ENCODE measurements at regions not wholly inside any gene's neighbourhood (a gene's known extent, or its start where the extent isn't known, plus 50 kb on each side); places are given as distances from the start of the nearest gene placed in this dataset.

DNA sequence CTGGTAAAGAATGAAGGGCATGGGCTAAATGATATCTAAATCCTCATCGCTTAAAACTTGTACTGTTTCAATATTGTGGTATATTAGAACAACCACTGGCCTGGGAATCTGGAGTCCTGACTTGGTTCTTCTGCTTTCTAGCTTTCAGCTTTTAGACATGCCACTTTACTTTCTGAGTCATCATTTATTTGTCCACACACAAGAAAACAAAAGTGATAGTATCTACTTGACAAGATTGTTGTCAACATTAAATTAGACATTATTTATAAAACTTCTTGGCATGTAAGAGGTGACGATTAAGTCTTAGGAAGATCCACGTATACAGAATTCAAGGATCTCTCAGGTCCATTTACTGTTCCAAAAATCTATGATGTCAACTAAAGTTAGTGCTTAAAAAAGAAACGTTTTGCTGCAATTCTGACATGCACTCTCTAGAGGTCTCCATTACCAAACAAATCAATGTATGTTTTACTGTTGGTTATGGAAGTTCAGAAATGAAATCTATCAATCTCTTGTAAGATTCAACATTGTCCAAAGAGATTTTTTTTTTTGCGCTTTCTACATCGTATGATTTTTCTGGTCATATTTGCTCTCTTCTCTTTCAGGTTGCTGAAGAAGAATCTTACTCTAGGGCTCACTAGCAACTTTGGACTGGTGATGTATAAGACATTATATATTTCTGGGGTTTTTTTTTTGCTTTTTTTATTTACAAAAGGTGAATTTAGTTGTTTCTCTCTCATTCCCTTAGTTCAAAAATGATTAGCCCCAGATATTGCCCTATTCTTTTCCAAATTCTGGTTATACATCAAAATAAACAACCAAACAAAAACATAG, 53.6 kb upstream of the DYNC1I1 start:
- DNase-seq, result no peak

DNA sequence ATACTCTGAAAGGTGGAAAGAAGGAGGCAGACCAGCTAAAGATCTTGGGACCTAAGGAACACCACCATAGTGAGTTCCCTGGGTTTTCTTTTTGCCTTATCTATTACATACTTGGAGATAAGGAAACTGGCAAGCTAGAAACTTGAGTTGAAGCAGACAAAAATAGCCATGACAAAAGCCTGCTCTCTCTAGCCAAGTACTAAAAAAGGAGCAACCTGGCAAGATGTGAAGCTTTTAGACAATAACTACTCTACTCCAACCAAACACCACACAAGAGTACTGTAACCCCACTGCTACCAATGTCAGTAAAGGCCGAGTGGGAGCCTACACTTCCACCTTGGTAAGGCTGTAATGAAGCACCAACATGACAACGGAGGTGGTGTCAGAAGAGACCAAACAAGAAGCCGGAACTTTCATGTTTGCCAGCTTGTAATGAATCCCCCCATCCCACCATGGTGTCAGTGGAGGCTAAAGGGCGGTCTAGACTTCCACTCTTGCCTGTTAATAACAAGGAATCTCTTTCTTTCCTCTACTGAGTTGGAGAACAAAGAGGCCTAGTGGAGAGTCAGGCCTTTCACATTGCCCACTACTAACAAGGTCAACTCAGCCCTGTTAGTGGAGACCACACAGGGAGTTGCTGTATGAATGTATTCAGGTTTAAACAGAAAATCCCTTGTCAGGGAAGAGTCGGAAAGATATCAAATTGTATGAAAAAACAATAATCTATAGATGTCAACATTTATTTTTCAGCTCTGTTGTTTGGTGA, 55.8 kb upstream of the DYNC1I1 start:
- no peak for DNase-seq

DNA sequence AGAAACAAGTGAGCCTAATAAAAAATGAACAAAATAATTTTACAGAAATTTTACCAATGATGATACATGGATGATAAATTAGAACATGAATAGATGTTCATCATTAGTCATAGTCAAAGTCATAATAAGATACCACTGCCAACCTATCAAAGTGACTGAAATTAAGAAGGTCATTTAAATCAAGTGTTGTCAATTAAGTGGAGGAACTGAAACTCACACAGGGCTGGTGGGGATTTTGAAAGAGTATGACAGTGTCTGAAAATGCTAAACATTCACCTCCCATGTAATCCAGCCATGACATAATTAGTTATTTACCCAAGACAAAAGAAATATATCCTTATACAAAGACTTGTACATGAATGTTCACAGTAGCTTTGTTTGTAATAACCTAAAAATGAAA, 57.1 kb upstream of the DYNC1I1 start:
- DNase-seq, result no peak

DNA sequence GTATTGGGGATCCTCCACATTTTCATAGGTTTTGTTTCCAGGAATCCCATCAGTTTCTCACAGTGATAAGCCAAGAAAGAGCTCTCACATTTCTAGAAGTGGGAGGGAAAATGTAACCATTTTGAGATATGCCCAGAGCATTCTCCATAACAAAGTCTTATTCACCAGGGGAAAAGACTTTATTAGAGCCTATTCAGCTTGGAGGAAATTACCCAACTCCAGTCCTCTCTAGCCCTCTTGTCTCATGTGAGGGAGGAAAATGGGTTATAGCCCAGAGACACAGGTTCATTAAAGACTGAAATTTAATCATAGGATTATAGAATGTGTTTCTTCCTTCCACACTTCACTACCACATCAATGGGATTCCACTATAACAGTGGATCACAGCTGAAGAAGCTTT, 61.6 kb upstream of the DYNC1I1 start:
- no peak for DNase-seq

DNA sequence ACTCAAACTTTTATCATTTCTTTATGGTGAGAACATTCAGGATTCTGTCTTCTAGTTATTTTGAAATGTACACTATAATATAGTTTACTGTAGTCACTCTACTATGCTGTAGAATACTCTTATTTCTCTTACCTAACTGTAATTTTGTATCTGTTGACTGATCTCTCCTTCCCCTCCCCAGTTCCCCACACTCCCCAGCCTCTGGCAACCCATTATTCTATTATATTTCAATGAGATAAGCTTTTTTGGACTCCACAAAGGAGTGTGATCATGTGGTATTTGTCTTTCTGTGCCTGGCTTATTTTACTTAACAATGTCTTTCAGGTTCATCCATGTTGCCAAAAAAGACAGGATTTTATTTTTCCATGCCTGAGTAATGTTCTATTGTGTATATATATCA, 71.4 kb upstream of the DYNC1I1 start:
- no peak for DNase-seq

DNA sequence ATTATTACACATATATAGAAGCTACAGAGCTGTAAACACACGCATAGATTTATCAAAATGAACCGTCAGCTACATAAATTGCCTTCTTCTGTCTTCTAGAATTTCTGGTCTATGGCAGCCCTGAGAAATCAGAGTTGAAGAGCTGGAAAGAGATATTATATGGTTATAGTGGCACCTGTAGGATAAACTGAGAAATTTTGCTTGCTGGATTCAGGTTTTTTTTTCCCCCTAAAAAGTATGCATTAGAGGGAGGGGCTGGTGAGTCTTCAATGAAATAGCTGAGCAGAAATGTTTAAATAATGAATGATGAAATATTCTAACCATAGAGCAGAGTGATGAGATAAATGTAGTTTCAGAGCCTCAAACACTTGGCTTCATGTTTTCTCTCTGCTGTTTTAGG, 78.0 kb upstream of the DYNC1I1 start:
- DNase-seq, result no peak

DNA sequence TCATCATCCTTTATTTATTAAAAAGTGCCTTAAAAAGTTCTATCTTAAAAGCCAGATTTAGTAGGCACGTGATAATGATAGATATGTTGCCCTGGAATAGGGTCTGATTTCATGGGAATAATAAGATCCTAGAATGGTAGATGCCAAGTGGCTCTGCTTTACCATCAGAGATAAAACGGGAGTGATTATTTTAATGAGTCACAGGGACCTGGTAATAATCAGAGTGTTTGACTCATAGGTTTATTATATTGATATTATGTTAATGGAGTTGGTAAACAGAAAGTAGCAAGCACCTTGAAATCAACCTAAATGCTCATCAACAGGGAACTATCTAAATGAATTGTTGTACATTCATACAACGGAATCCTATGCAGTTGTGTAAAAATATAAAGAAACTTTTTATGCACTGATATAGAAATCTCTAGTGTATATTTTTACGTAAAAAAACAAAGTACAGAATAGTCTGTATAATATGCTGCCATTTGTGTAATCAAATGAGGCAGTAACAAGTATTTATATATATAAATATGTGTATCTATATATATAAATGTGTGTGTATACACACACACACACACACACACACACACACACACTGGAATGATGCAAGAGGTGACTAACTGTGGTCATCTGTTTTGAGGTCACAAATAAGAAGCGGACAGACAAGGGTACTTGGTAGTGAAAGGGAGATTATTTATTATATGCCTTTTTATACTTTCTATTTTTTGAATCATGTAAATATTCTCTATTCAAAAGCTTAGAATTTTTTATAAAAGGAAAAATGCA, 78.6 kb upstream of the DYNC1I1 start:
- DNase-seq, result no peak

DNA sequence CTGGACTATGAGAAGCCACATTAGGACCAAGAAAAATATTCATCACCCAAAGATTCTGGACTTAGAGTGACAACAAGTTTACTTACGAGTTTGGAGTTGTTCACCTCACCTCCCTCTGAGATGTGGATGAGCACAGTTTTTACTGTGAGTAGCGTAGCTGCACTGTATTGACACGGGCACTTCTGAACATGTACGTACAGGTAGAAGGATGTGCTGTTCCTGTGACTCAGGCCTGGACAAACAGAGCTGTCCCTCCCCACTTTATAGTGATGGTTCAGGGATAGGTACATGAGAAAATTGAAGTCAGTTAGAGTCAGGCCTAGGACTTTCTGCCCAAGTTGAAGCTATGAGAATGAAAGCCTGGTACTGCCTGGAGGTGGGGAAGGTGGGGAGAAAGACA, 80.9 kb upstream of the DYNC1I1 start:
- no peak for DNase-seq

DNA sequence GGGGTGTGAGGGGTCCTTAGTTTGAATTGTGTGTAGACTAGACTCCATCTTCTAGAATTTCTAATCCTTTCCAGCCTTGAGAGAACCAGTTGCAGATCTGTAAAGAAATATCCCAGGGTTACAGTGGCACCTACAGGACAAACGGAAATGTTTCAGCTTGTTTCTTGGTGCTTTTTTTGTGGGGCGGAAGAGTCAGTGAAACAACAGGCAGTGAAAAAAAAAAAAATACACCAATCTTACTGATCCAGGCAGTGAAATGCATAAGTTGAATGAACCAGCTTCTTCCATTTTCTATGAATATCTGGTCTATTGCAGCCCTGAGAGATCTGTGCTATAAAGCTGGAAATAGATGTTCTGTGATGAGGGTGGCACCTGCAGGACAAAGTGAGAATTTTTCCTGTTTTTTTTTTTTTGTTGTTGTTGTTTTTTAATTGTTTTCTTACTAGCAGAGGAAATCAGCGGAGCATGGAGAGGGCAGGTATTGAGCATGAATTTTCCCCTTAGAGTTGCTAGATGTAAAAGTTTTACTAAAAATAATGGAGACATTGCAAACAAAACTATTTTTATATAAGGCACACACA, 81.9 kb upstream of the DYNC1I1 start:
- no peak for DNase-seq

DNA sequence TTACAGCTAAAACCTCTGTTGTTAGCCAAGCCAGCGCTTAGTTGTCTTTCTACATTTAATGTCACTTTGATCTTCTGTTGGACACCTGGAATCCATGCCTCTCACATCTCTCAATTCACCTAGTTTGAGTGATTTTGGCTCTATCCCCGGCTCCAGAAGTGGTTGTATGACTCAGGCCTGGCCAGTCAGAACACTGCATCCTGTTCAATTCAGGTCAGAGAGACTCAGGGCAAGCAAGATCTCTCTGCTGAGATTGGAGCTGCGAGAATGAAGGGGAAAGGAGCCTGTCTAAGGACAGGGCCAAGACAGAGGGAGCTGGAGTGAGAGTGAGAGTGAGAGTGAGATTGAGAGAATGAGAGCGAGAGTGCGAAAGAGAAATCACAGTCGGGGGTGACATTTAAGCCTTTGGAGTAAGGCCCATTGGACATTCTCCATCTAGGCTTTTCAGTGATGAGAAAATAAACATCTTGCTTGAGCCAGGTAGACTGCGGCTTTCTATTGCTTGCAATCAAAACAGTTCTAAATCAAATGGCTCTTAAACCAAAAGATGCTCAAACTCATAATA, 83.3 kb upstream of the DYNC1I1 start:
- DNase-seq, result no peak

DNA sequence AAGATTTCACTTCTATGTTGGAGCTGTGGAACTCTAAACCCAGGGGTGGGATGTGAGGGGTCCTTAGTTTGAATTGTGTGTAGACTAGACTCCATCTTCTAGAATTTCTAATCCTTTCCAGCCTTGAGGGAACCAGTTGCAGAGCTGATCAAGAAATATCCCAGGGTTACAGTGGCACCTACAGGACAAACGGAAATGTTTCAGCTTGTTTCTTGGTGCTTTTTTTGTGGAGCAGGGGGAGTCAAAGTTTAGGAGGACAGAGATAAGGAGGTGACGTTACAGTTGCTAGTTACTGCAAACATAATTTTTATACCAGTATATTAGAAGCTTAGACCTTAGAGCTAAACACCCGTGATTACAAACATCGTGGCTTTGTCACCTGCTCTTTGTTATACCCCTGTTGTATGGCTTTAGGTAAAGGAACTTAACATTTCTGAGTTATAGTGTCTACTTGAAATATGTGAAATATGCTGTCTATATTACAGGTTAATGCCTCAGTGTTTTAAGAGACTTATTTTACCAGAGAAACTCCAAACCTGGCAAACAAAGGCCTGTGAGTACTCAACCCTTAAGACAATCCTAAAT, 84.5 kb upstream of the DYNC1I1 start:
- no peak for DNase-seq

DNA sequence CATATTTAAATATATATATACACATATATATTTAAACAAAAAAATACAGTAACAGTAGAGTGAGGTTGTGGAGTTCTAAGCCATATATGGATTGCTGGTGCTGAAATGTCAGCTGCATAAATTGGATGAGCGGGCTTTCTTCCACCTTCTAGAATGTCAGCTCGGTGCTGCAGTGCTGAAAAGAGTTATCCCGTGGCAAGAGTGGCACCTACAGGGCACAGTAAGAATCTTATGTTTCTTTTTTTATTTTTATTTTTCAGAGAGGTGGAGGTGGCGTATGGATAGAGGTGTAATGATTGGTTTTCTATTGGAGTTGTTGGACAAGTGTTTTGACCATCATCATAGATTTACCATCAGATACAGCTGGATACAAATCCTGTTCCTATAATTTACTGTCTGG, 86.2 kb upstream of the DYNC1I1 start:
- peak; percentile 3 for DNase-seq

DNA sequence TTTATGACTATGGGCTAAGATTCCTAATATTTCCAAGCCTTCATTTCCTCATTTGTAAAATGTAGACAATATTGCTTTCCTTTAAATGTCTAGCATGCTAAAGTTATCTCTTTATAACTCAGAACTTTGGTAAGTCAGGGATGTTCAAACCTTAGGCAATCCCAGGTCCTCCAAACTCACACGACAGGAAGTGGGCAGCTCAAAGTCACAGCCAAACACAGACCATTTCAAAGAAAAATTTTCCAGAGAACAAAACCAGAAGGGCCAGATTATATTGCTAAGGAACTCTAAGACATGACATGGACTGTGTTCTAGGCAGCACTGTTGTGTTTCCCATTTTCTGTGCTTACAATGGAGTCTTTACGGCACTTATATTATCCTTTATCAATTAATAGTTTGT, 87.8 kb upstream of the DYNC1I1 start:
- no peak for DNase-seq

DNA sequence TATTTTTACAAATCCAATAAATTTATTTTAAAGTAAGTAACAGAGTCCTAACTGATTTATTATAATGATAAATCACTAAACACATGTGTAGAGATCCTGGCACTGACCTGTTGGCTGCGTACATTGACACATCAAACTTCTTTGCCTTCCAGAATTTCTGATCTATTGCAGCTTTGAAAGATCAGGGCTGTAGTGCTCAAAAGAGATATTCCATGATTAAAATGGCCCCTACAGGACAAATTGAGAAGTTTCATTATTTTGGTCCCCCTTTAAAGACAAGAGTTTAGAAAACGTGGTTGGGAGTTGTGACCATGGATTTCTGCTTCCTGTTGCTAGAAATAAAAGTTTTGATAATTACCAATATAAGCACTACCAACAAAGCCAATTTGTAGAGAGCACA, 87.7 kb upstream of the PDK4 start:
- DNase-seq, result no peak

DNA sequence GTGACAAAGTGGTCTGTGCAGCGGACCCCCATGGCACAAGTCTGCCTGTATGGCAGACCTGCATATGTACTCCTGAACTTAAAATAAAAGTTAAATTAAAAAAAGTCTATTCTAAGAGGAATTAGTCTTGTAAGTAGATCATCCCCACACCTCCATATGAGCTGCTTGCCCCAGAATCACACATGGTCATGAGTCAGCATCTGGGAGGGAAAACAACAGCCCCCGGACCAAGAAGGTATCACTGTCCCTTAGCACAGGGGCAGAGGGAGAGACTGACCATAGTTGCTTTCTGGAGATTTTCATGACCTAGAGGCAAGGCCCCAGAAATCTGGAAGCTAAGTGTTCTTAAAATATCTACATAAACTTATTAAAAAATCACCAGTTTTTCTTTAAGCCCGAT, 86.6 kb upstream of the PDK4 start:
- DNase-seq, result no peak

DNA sequence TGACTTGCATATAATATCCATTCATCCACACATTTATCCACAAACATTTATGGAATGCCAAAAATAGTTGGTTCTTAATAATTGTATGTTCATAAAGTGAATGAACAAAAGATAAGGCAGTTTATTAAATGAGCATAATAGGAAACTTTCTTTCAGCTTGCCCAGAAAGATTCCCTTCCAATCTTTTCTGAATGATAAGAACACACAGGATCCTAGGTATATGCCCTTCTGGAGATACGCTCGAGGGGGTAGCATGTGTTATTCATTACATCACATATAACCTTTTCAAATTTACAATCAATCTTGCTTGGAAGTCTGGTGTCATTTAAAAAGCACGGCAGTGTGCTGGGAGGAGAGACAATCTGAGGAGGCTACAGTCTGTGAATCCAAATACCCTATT, 80.4 kb upstream of the PDK4 start:
- DNase-seq, result no peak

DNA sequence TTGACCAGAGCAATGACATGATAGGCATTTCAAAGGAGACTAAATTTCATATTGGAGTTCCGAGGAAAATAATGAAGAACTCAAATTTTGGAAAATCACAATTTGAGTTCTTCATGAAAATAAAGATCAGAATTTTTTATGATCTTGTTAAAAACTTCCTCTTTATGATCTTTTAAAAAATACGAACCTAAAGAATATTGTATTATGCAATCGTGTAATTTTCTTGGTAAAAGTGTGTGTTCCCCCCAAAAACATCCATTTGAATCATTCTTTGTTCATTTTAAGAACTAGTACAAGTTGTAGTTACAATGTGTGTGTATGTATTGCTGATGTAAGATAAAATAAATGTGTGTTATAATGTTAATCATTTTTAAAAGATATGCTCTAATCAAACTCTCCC, 79.3 kb upstream of the PDK4 start:
- no peak for DNase-seq

DNA sequence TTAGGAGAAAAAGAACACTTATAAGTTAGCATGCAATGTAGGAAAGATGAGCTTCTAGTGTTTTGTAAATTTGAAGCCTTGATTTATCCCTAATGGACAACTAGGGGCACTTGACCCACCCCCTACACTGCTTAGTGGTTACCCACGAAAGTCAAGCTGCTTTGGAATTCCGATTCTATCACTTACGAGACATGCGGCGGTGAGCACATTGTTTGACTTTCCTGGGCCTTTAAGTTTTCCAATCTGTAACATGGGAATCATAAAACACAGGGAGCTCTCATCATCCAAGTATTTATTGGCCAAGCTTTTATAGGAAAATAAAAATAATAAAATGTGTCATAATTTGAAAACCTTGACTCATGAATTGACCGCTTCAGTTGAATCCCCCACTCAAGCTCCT, 78.7 kb upstream of the PDK4 start:
- DNase-seq, result no peak

DNA sequence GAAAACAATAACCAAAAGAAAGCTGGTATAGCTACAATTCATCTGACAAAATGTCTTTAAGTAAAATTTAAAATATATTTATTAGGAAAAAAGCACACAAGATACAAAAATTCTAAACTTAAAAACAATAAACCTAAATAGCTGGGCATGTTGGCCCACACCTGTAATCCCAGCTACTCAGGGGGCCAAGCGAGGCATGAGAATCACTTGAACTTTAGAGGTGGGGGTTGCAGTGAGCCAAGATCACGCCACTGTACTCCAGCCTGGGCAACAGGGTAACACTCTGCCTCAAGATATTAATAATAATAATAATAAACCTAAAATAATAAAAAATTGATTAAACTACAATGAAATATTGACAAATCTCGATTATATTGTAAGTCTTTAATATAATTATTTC, 77.8 kb upstream of the PDK4 start:
- no peak for DNase-seq

DNA sequence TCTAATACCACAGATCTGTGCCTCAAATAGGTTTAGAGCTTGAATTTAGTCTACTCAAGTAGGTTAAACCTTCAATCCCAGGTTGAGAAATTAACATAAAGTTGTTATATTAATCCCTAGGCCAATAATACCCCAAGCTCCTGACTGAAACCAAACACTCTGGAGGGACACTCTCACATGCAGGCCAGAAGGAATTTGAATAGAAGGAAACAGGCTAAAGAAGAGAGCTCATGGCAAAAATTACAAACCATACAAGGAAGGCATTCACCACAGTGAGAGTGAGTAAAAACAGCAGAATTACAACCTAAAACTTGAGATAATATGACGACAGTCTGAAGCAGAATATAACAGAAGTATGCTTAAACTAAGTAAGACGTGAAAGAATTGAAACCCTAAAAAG, 76.1 kb upstream of the PDK4 start:
- DNase-seq, result no peak

DNA sequence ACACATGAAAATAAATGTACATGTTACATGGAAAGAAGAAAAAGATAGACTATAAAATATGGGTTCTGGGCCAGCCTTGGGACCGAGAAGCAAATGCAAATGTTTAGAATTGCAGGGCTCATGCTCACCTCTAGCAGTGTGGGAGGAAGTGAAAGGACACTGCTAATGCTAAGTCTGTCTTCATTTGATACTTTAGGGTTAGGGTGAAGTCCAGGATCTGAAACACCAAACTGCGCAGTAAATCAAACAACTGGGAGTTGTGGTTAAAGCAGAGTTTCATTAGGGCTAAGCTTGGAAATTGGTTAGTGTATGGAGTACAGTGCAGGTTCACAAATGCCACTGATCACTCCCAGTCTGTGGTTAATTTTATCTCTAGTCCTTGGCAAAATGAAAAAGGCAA, 73.2 kb upstream of the PDK4 start:
- DNase-seq, result no peak

DNA sequence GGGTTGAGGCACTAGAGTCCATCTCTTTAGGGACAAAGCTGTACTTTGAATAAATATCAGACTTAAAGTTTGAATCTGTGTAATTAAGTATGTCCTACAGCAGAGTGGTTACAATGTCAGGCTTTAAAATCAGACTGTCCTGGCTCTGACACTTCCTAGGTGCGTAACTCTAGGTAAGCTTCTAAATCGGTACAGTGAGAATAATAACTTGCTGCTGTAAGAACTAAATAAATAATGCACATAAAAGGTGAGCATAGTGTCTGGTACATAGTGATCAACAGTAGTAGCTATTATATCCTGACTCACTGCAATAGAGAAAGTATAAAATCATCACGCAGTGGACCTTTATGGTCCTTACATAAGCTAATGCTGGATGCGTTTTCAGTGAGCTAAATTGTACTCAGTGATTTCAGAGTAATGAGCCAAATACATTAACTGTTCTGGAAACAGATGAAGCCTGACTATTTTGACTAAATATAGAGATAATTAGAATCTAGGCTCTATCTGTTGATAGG, 72.2 kb upstream of the PDK4 start:
- no peak for DNase-seq

Measured in stimulated activated CD4-positive, alpha-beta T cell treated with anti-CD3 and anti-CD28 coated beads, Interleukin-15, amount 100 ng/mL, for 24 hours (primary cell).